Lower leg skin (tissue), 4 donors: ENCODE measurements at regions not wholly inside any gene's neighbourhood (a gene's known extent, or its start where the extent isn't known, plus 50 kb on each side); places are given as distances from the start of the nearest gene placed in this dataset.

Source experiments
- DNase-seq, 2 donors: peaks; one replicate each; pipeline ENCODE4 v3.0.0-alpha.2; 2019; ENCODE audit warnings: low spot score in 2 of 2
- H3K4me3 ChIP-seq: fragments of 200-600 bp; sonication (generic); 2 replicates; pipeline ENCODE4 v1.5.1; 2017; ENCODE audit warnings: mild to moderate bottlenecking, low read depth; ENCODE audit not compliant: poor library complexity, severe bottlenecking
- POLR2A ChIP-seq, 2 donors: fragments of 450-650 bp; IDR thresholded peaks; one replicate each; pipeline ENCODE4 v1.6.1; 2016 to 2017; ENCODE audit warnings: antibody characterized with exemption in 2 of 2, mild to moderate bottlenecking in 1 of 2, moderate library complexity in 1 of 2
- WGBS, 2 donors: methylation state at CpG; one replicate each; pipeline ENCODE4 v1.1.5; 2018; 5-methylcytosine and 5-hydroxymethylcytosine counted together
- intact Hi-C: fragments of 100-400 bp; cut with DNase I; formaldehyde crosslinking; loops from one replicate; pipeline ENCODE4 v1.15.0; 2023; ENCODE audit warnings: low total_unique reads
- TF ChIP-seq, protein P1 (sequence below), 3 donors: fragments of 450-650 bp; IDR thresholded peaks; one replicate each; pipeline ENCODE4 v1.5.1; 2016; ENCODE audit warnings: antibody characterized with exemption in 3 of 3, mild to moderate bottlenecking in 3 of 3, moderate library complexity in 2 of 3

DNA sequence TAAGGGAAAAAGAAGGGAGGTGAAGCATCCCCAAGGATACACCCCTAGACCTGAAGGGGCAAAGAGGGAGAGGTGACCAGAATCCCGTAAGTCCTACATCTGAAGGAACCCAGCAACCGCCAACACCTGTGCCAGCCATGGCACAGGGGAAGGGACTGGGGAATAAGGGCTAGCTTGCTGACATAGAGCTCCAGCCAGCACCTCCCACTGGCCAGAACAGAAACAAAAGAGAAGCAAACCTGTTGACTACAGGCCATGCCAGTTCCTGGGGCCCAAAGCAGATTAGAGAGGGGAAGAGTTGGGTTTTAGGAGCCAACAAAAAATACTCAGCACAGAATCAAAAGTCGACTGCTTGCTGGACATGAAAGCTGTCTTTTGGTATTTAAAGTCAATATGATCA lies 244.6 kb downstream of the SUCLG1 start:
- H3K4me3 ChIP-seq, result no peak overlapping the region
- intact Hi-C loops, result no loop called here
- DNase-seq, result no peak
- WGBS, 2 donors, result 55 to 70% methylated on average over 3 of the region's 3 CpGs
- TF ChIP-seq, protein P1, sequence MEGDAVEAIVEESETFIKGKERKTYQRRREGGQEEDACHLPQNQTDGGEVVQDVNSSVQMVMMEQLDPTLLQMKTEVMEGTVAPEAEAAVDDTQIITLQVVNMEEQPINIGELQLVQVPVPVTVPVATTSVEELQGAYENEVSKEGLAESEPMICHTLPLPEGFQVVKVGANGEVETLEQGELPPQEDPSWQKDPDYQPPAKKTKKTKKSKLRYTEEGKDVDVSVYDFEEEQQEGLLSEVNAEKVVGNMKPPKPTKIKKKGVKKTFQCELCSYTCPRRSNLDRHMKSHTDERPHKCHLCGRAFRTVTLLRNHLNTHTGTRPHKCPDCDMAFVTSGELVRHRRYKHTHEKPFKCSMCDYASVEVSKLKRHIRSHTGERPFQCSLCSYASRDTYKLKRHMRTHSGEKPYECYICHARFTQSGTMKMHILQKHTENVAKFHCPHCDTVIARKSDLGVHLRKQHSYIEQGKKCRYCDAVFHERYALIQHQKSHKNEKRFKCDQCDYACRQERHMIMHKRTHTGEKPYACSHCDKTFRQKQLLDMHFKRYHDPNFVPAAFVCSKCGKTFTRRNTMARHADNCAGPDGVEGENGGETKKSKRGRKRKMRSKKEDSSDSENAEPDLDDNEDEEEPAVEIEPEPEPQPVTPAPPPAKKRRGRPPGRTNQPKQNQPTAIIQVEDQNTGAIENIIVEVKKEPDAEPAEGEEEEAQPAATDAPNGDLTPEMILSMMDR (IDR thresholded peaks at IDR 0.05), result no peak
- TF ChIP-seq POLR2A (IDR thresholded peaks at IDR 0.05), result no peak

DNA sequence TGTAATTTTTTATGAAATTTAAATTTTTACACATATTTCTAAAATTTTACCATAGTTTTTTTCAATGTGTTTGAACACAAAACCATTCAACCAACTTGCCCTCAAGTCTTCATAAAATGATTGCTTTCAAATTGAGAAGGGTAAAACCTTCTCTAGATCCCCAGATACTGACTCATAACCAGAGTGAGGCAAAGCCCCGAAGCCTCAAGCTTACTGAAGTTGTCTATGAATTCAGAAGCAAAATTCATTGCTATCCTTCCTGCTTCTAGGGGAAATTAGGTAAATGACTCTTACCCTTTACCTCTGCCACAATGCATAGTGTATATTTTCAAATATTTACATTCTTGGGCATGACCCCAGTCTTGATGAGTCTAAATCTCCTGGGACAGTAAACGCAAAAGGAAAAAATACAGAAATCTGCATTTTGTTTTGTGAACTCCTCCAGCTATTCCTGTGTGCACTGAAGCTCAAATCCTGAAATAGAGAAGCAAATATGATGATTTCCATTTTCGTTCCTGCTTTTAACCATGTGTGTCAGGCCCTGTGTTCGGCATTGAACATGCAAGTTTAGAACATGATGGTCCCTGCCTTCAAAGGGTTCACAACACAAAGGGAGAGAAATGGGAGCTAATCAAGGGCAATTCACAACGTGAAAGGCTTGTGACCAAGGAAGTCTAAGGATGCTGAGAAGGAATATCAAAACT lies 246.3 kb downstream of the SUCLG1 start:
- 71 to 80% methylated on average over 5 of the region's 5 CpGs for WGBS, 2 donors
- intact Hi-C loops, result no loop called here
- no peak for TF ChIP-seq POLR2A (IDR thresholded peaks at IDR 0.05)
- TF ChIP-seq, protein P1 (IDR thresholded peaks at IDR 0.05), result no peak

DNA sequence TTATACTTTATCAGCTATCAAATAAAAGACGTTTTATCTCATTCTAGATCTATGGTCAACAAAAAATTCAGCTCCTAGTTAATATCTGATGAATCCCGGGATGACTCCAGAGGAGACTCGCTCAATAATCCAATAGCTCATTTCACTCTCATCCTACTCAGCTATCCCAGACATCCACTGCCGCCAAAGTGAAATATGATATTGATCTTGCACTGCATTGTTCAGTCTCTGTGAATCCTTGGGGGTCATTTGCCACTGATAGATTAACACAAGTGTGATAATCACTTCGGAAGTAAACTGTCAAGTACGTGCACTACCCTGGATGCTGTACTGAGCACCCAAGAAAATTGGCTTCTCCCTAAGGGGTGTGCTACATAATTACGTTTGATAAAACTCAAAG lies 249.1 kb downstream of the SUCLG1 start:
- 58 to 65% methylated on average over 7 of the region's 7 CpGs for WGBS, 2 donors
- DNase-seq, result no peak
- TF ChIP-seq, protein P1 (IDR thresholded peaks at IDR 0.05), result no peak
- no peak for TF ChIP-seq POLR2A (IDR thresholded peaks at IDR 0.05)
- no peak overlapping the region for H3K4me3 ChIP-seq
- intact Hi-C loops, result no loop called here

More for the DNA sequence above, 246.3 kb downstream of the SUCLG1 start:
- DNase-seq, result no peak
- H3K4me3 ChIP-seq, result no peak overlapping the region

DNA sequence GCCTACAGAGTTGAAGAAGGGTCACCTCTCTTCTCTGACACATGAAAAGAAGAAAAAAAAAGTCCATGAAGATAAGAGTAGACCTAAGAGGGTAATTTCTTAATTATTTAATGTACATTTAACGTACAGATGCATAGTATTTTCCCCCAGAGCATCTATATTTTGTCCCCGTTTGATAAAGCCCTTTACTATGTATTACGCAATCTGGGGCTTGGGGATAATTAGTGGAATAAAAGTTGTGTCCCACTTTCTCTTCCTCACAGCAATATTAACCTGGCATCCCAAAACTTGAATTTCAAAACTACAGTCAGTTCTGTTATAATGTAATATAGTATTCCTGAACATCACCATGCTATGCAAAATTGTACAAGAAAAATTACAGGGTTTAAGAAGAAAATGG lies 254.1 kb downstream of the SUCLG1 start:
- intact Hi-C loops, result no loop called here
- 87% methylated on average over 3 of the region's 3 CpGs for WGBS, 2 donors
- H3K4me3 ChIP-seq, result no peak overlapping the region
- TF ChIP-seq POLR2A (IDR thresholded peaks at IDR 0.05), result no peak
- TF ChIP-seq, protein P1 (IDR thresholded peaks at IDR 0.05), result no peak
- no peak for DNase-seq

DNA sequence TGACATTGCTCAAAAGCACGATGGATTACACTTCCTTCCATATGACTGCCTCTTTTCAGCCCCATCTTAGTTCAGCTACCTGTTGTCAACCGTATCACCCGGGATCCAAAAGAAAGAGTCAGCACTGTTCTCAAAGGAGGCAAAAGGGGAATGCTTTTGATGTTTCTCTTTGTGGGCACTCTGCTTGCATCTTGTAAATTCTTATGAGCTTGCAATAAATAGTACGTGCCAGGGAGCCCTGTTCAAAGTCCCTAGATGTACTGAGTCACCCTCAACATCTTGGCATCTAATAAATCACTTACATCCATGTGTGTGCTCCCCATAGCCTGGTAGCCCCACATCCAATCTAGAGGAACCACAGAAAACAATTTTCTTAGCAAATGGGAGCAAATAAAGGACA lies 256.9 kb downstream of the SUCLG1 start:
- DNase-seq, result no peak
- intact Hi-C loops, result no loop called here
- H3K4me3 ChIP-seq, result no peak overlapping the region
- WGBS, 2 donors, result 68 to 77% methylated on average over 4 of the region's 4 CpGs
- TF ChIP-seq POLR2A (IDR thresholded peaks at IDR 0.05), result no peak
- TF ChIP-seq, protein P1 (IDR thresholded peaks at IDR 0.05), result no peak

DNA sequence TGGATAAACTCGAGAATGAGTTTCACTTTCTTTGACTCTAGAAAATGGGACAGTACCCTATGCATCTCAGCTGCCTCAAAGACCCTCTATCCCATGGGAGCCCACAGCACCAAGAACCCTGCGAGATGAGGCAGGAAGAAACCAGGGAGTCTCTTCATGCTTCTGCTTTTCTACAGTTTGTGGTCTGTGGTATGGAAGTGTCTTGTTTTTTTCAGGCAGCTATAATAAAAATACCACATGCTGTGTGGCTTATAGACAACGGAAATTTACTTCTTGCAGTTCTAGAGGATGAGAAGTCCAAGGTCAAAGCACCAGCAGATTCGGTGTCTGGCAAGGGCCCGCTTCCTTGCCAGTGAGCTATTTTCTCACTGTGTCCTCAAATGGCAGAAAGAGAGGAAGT lies 257.9 kb downstream of the SUCLG1 start:
- intact Hi-C loops, result no loop called here
- H3K4me3 ChIP-seq, result no peak overlapping the region
- WGBS, 2 donors, result 69 to 73% methylated on average over 5 of the region's 5 CpGs
- DNase-seq, result no peak
- TF ChIP-seq POLR2A (IDR thresholded peaks at IDR 0.05), result no peak
- TF ChIP-seq, protein P1 (IDR thresholded peaks at IDR 0.05), result no peak
